Spleen (tissue), 7 donors: ENCODE measurements at regions not wholly inside any gene's neighbourhood (a gene's known extent, or its start where the extent isn't known, plus 50 kb on each side); places are given as distances from the start of the nearest gene placed in this dataset.

Source experiments
- CTCF ChIP-seq, 11 experiments: fragments of 200-600 bp in 7 of 11; fragments of 450-650 bp in 4 of 11; sonication (generic) in 4 of 11; IDR thresholded peaks in 8 of 11; conservative IDR thresholded peaks in 3 of 11; 1 replicate in 7 of 11; 2 replicates in 4 of 11; pipeline versions ENCODE4 v1.4.0 to v1.8.0; 2016 to 2021; ENCODE audit warnings: antibody characterized with exemption in 11 of 11, inconsistent platforms in 4 of 11, mild to moderate bottlenecking in 1 of 11
- POLR2A ChIP-seq, 3 donors: fragments of 450-650 bp; IDR thresholded peaks; one replicate each; pipeline ENCODE4 v1.5.1; 2017; ENCODE audit warnings: antibody characterized with exemption in 3 of 3, mild to moderate bottlenecking in 1 of 3
- donor health status: DM: no; HTN: no; CAD: no; lungs with moderate emphysema.
- donor health status: DM: no; HTN: no; CAD: no.
- donor health status: DM: no; HTN: no; CAD: no.

- TF ChIP-seq POLR2A (IDR thresholded peaks at IDR 0.05) (no peak), CTCF (IDR thresholded peaks at IDR 0.05 in 8 of 11, conservative IDR thresholded peaks at IDR 0.05 in 3 of 11) (no peak)
These were observed 207.0 kb downstream of the HTR7 start for GRCh38 chr10:90650858-90651257.
